Fibroblast of lung (primary cell): ENCODE measurements at regions not wholly inside any gene's neighbourhood (a gene's known extent, or its start where the extent isn't known, plus 50 kb on each side); places are given as distances from the start of the nearest gene placed in this dataset.

Experiments
- EZH2 ChIP-seq: IDR thresholded peaks from 2 replicates; pipeline ENCODE4 v1.5.1; 2012; ENCODE audit warnings: low read length, control low read depth, mild to moderate bottlenecking; ENCODE audit errors: missing control alignments
- TF ChIP-seq, protein P1 (sequence below), 2 donors: IDR thresholded peaks in 1 of 2; conservative IDR thresholded peaks in 1 of 2; 1 replicate in 1 of 2; 2 replicates in 1 of 2; pipeline ENCODE4 v1.5.1; 2011 to 2012; ENCODE audit warnings: low read length in 2 of 2, control low read depth in 1 of 2, inconsistent platforms in 1 of 2, low read depth in 1 of 2, mild to moderate bottlenecking in 1 of 2

GRCh38 chr1:189804352-189804751, 673.3 kb downstream of the BRINP3 start:
- TF ChIP-seq, protein P1, sequence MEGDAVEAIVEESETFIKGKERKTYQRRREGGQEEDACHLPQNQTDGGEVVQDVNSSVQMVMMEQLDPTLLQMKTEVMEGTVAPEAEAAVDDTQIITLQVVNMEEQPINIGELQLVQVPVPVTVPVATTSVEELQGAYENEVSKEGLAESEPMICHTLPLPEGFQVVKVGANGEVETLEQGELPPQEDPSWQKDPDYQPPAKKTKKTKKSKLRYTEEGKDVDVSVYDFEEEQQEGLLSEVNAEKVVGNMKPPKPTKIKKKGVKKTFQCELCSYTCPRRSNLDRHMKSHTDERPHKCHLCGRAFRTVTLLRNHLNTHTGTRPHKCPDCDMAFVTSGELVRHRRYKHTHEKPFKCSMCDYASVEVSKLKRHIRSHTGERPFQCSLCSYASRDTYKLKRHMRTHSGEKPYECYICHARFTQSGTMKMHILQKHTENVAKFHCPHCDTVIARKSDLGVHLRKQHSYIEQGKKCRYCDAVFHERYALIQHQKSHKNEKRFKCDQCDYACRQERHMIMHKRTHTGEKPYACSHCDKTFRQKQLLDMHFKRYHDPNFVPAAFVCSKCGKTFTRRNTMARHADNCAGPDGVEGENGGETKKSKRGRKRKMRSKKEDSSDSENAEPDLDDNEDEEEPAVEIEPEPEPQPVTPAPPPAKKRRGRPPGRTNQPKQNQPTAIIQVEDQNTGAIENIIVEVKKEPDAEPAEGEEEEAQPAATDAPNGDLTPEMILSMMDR (conservative IDR thresholded peaks at IDR 0.05 in 1 of 2, IDR thresholded peaks at IDR 0.05 in 1 of 2; ENCODE audit: low read depth in 1 of 2, low read length in 2 of 2): no peak
- no peak for TF ChIP-seq EZH2
